NT2/D1 (cell line): ENCODE measurements at regions not wholly inside any gene's neighbourhood (a gene's known extent, or its start where the extent isn't known, plus 50 kb on each side); places are given as distances from the start of the nearest gene placed in this dataset.
A peak's percentile ranks its signal among the peaks of the same experiment; 100 is the strongest.
"Not testable (repeated sequence)": the region's sequence is repeated elsewhere in the genome, so short reads cannot be mapped to it uniquely, and the experiment has no call there.

Source experiments
- DNase-seq: peaks from one replicate; pipeline ENCODE4 v3.0.0-alpha.2; 2011; ENCODE audit warnings: low read depth, low spot score
- H3K27me3 ChIP-seq: 2 replicates; pipeline ENCODE4 v1.6.0; 2011; ENCODE audit warnings: mild to moderate bottlenecking; ENCODE audit not compliant: insufficient read length, insufficient read depth
- H3K36me3 ChIP-seq: 2 replicates; pipeline ENCODE4 v1.6.1; 2011; ENCODE audit warnings: mild to moderate bottlenecking, low read length, mixed read lengths; ENCODE audit not compliant: insufficient read depth, insufficient read length
- H3K4me1 ChIP-seq: 2 replicates; pipeline ENCODE4 v1.5.1; 2011; ENCODE audit not compliant: insufficient read depth, insufficient read length
- H3K4me3 ChIP-seq: 2 replicates; pipeline ENCODE4 v1.5.1; 2011; ENCODE audit warnings: low read depth; ENCODE audit not compliant: insufficient read length
- H3K9ac ChIP-seq: 2 replicates; pipeline ENCODE4 v1.6.0; 2011; ENCODE audit warnings: low read depth; ENCODE audit not compliant: insufficient read length
- H3K9me3 ChIP-seq: 2 replicates; pipeline ENCODE4 v1.5.1; 2011; ENCODE audit warnings: mild to moderate bottlenecking, low read length; ENCODE audit not compliant: insufficient read depth
- SUZ12 ChIP-seq: IDR thresholded peaks from 2 replicates; pipeline ENCODE4 v1.6.1; 2011; ENCODE audit not compliant: insufficient read length, insufficient read depth; ENCODE audit errors: extremely low read depth
- YY1 ChIP-seq: IDR thresholded peaks from 2 replicates; pipeline ENCODE4 v1.6.1; 2011; ENCODE audit not compliant: insufficient read length, insufficient read depth
- ZNF274 ChIP-seq: IDR thresholded peaks from 2 replicates; pipeline ENCODE4 v1.6.1; 2011; ENCODE audit warnings: mild to moderate bottlenecking, low read depth, low read length

DNA sequence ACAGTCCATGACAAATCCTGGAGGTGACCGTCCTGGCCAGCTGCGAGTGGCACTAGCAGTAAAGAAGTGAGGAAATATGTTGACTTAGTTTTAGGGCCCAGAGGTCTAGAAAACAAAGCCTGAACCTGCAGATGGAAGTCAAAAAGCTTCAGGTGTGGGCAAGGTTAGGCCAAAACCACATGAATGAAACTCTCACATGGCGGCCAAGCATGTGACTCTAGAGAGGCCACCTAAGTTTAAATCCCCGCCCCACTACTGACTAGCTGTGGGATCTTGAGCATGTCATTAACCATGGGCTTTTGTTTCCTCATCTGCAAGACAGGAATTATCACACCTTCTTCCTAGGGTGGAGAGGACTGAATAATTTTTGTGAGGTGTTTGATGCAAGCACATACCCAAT lies 148.2 kb upstream of the DAB1 start:
- TF ChIP-seq YY1 (no peak), SUZ12 (no peak), ZNF274 (no peak)
- Histone ChIP-seq H3K9ac (no peak overlapping the region), H3K36me3 (no peaks in the 10 kb centered on the region), H3K4me1 (no peaks in the 10 kb centered on the region), H3K9me3 (no peaks in the 10 kb centered on the region), H3K4me3 (no peak overlapping the region), H3K27me3 (no peaks in the 10 kb centered on the region)
- DNase-seq: no peak

GRCh38 chr1:57558066-57558465 lies 134.2 kb upstream of the DAB1 start:
- H3K36me3 ChIP-seq, H3K9ac ChIP-seq, H3K4me1 ChIP-seq, H3K4me3 ChIP-seq, H3K9me3 ChIP-seq, H3K27me3 ChIP-seq, DNase-seq: not testable (repeated sequence)

DNA sequence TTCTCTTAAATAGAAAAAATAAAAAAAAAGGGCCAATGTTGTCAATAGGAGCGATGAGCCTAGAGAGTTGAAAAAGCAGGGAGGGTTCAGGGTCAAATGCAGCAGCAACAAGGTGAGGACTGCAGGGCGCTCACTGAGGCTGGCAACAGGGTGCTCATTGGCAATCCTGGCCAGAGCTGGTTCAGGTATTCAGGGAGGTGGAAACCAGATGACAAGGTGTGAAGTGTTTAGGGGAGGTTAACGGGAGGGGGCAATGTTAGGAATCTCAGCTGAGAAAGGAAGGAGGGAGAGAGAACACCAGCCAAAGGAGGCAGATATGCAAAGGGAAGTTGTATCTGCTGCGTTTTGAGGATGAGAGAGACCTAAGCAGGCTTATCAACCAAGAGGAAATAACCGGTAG lies 129.8 kb upstream of the DAB1 start:
- TF ChIP-seq YY1 (no peak), ZNF274 (no peak), SUZ12 (no peak)
- Histone ChIP-seq H3K4me3 (no peak overlapping the region), H3K9me3 (no peaks in the 10 kb centered on the region), H3K4me1 (no peaks in the 10 kb centered on the region), H3K36me3 (no peaks in the 10 kb centered on the region), H3K9ac (no peak overlapping the region), H3K27me3 (no peaks in the 10 kb centered on the region)
- no peak for DNase-seq

GRCh38 chr1:57551476-57551875 lies 127.6 kb upstream of the DAB1 start:
- Histone ChIP-seq H3K36me3 (no peaks in the 10 kb centered on the region), H3K9me3 (no peaks in the 10 kb centered on the region), H3K27me3 (no peaks in the 10 kb centered on the region), H3K4me3 (no peak overlapping the region), H3K9ac (no peak overlapping the region), H3K4me1 (no peaks in the 10 kb centered on the region)
- DNase-seq: peak; percentile 81
- TF ChIP-seq SUZ12 (no peak), YY1 (no peak), ZNF274 (no peak)

DNA sequence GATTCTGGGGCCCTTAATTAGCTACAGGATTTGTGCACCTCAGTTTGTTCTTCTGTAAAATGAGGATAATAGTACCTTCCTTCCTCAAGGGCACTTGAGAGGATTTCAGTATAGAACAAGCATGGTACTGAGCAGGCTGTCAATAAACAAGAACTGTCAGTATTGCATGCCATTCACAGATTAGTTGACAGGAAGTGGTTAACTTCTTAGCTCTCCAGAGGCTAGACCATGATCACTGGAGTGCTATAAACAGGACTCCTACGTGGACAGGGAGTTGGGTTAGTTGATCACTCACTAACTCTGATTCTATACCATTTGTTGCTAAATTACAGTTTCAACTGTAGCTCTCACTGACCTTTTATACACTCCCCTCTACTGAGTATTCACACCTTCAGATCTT lies 126.2 kb upstream of the DAB1 start:
- no peak overlapping the region for H3K9ac ChIP-seq
- no peak for TF ChIP-seq YY1
- no peak for TF ChIP-seq ZNF274
- TF ChIP-seq SUZ12: no peak
- H3K4me3 ChIP-seq: no peak overlapping the region
- H3K36me3 ChIP-seq: no peaks in the 10 kb centered on the region
- H3K27me3 ChIP-seq: no peaks in the 10 kb centered on the region
- no peak for DNase-seq
- no peaks in the 10 kb centered on the region for H3K9me3 ChIP-seq
- no peaks in the 10 kb centered on the region for H3K4me1 ChIP-seq

GRCh38 chr1:57549300-57549699 lies 125.4 kb upstream of the DAB1 start:
- Histone ChIP-seq H3K4me1 (no peaks in the 10 kb centered on the region), H3K36me3 (no peaks in the 10 kb centered on the region), H3K9me3 (no peaks in the 10 kb centered on the region), H3K4me3 (no peak overlapping the region), H3K27me3 (no peaks in the 10 kb centered on the region), H3K9ac (no peak overlapping the region)
- no peak for TF ChIP-seq SUZ12
- TF ChIP-seq YY1: no peak
- no peak for TF ChIP-seq ZNF274
- DNase-seq: no peak

GRCh38 chr1:57546549-57547330 lies 122.9 kb upstream of the DAB1 start:
- H3K9me3 ChIP-seq: no peaks in the 10 kb centered on the region
- no peak for TF ChIP-seq SUZ12
- TF ChIP-seq YY1: no peak
- TF ChIP-seq ZNF274: no peak
- no peak for DNase-seq
- H3K9ac ChIP-seq: no peak overlapping the region
- no peak overlapping the region for H3K4me3 ChIP-seq
- no peaks in the 10 kb centered on the region for H3K36me3 ChIP-seq
- H3K4me1 ChIP-seq: no peaks in the 10 kb centered on the region
- no peaks in the 10 kb centered on the region for H3K27me3 ChIP-seq
